ENCODE measurements at regions not wholly inside any gene's neighbourhood (a gene's known extent, or its start where the extent isn't known, plus 50 kb on each side); places are given as distances from the start of the nearest gene placed in this dataset.

GRCh38 chr12:116366456-116366776 is 88.9 kb upstream of the MED13L start:
- POLR2A ChIA-PET: no interaction called here
- no peak for DNase-seq (ENCODE audit: low read depth, low spot score)
- Histone ChIP-seq H3K4me3 (ENCODE audit: low read depth, low read length) (no peak overlapping the region), H3K9me3 (ENCODE audit: control insufficient read depth, insufficient read depth, low read length) (no peaks in the 10 kb centered on the region), H3K27ac (ENCODE audit: low read depth, low read length) (no peak overlapping the region), H3K27me3 (ENCODE audit: control insufficient read depth, insufficient read depth, low read length) (no peaks in the 10 kb centered on the region)
- CTCF ChIA-PET: no interaction called here
- no peak for TF ChIP-seq CTCF (IDR thresholded peaks at IDR 0.05; ENCODE audit: low read depth, low read length)

GRCh38 chr12:116366824-116367223 is 89.3 kb upstream of the MED13L start:
- DNase-seq (ENCODE audit: low read depth, low spot score): no peak
- H3K4me3 ChIP-seq (ENCODE audit: low read depth, low read length): no peak overlapping the region
- H3K9me3 ChIP-seq (ENCODE audit: control insufficient read depth, insufficient read depth, low read length): no peaks in the 10 kb centered on the region
- POLR2A ChIA-PET: no interaction called here
- TF ChIP-seq CTCF (IDR thresholded peaks at IDR 0.05; ENCODE audit: low read depth, low read length): no peak
- H3K27me3 ChIP-seq (ENCODE audit: control insufficient read depth, insufficient read depth, low read length): no peaks in the 10 kb centered on the region
- no peak overlapping the region for H3K27ac ChIP-seq (ENCODE audit: low read depth, low read length)
- CTCF ChIA-PET: interaction anchor here (0.7 kb wide), 1 partner anchor 16 kb away, joined by 4 read pairs; no protein-coding TSS in a partner anchor

- Histone ChIP-seq H3K4me3 (ENCODE audit: low read depth, low read length) (no peak overlapping the region), H3K27ac (ENCODE audit: low read depth, low read length) (no peak overlapping the region), H3K27me3 (ENCODE audit: control insufficient read depth, insufficient read depth, low read length) (no peaks in the 10 kb centered on the region), H3K9me3 (ENCODE audit: control insufficient read depth, insufficient read depth, low read length) (no peaks in the 10 kb centered on the region)
- POLR2A ChIA-PET: no interaction called here
- TF ChIP-seq CTCF (IDR thresholded peaks at IDR 0.05; ENCODE audit: low read depth, low read length): no peak
- CTCF ChIA-PET: no interaction called here
- no peak for DNase-seq (ENCODE audit: low read depth, low spot score)
Observed at GRCh38 chr12:116368196-116369194, 91.0 kb upstream of the MED13L start.

GRCh38 chr12:116370004-116370404 is 92.5 kb upstream of the MED13L start:
- H3K9me3 ChIP-seq (ENCODE audit: control insufficient read depth, insufficient read depth, low read length): no peaks in the 10 kb centered on the region
- TF ChIP-seq CTCF (IDR thresholded peaks at IDR 0.05; ENCODE audit: low read depth, low read length): no peak
- CTCF ChIA-PET: interaction anchor here (0.7 kb wide), 1 partner anchor 16 kb away, joined by 4 read pairs; no protein-coding TSS in a partner anchor
- POLR2A ChIA-PET: no interaction called here
- no peak overlapping the region for H3K4me3 ChIP-seq (ENCODE audit: low read depth, low read length)
- H3K27me3 ChIP-seq (ENCODE audit: control insufficient read depth, insufficient read depth, low read length): no peaks in the 10 kb centered on the region
- peak; percentile 44 for DNase-seq (ENCODE audit: low read depth, low spot score)
- no peak overlapping the region for H3K27ac ChIP-seq (ENCODE audit: low read depth, low read length)

- POLR2A ChIA-PET: interaction anchor here (0.6 kb wide), 1 partner anchor 14 kb away, joined by 4 read pairs; no protein-coding TSS in a partner anchor
- DNase-seq (ENCODE audit: low read depth, low spot score): no peak
- no peaks in the 10 kb centered on the region for H3K27me3 ChIP-seq (ENCODE audit: control insufficient read depth, insufficient read depth, low read length)
- no peaks in the 10 kb centered on the region for H3K9me3 ChIP-seq (ENCODE audit: control insufficient read depth, insufficient read depth, low read length)
- CTCF ChIA-PET: interaction anchor here (0.7 kb wide), 1 partner anchor 17 kb away, joined by 4 read pairs; no protein-coding TSS in a partner anchor
- no peak overlapping the region for H3K27ac ChIP-seq (ENCODE audit: low read depth, low read length)
- no peak for TF ChIP-seq CTCF (IDR thresholded peaks at IDR 0.05; ENCODE audit: low read depth, low read length)
- no peak overlapping the region for H3K4me3 ChIP-seq (ENCODE audit: low read depth, low read length)
Observed at GRCh38 chr12:116370886-116371580, 93.5 kb upstream of the MED13L start.

Measured in AG04450 (cell line).